ENCODE measurements at regions not wholly inside any gene's neighbourhood (a gene's known extent, or its start where the extent isn't known, plus 50 kb on each side); places are given as distances from the start of the nearest gene placed in this dataset.

GRCh38 chr5:54616031-54616430, 98.5 kb downstream of the SNX18 start:
- intact Hi-C loops (cut with DNase I) = no loop called here
- Histone ChIP-seq H3K27me3 (no peaks in the 10 kb centered on the region), H3K27ac (peak overlapping the region in 1 of 12 donors; percentile 68), H3K9me3 (no peaks in the 10 kb centered on the region), H3K4me3 (no peak overlapping the region), H3K36me3 (no peaks in the 10 kb centered on the region), H3K4me1 (peaks cover 0 to 52% (median 7%) of the 10 kb centered on the region in 12 donors)
- peak in 3 of 5 donors; percentile 29 to 54 (median 45) for DNase-seq
- 27 to 34% (median 31%) methylated on average over 3 of the region's 3 CpGs for WGBS, 4 donors
- TF ChIP-seq POLR2A (IDR thresholded peaks at IDR 0.05) = no peak
- no peak for TF ChIP-seq CTCF (IDR thresholded peaks at IDR 0.05)
- ATAC-seq = peak; percentile 64 to 93 (median 84)

GRCh38 chr5:54615381-54615780, 97.8 kb downstream of the SNX18 start:
- H3K4me1 ChIP-seq = peaks cover 0 to 56% (median 7%) of the 10 kb centered on the region in 12 donors

GRCh38 chr5:54612711-54613110, 95.2 kb downstream of the SNX18 start:
- no peak for DNase-seq
- Histone ChIP-seq H3K27me3 (no peaks in the 10 kb centered on the region), H3K36me3 (no peaks in the 10 kb centered on the region), H3K27ac (no peak overlapping the region), H3K4me3 (no peak overlapping the region), H3K9me3 (no peaks in the 10 kb centered on the region), H3K4me1 (peaks cover 0 to 70% (median 7%) of the 10 kb centered on the region in 12 donors)
- intact Hi-C loops (cut with DNase I) = no loop called here
- 89 to 94% (median 90%) methylated on average over 5 of the region's 5 CpGs for WGBS, 4 donors
- ATAC-seq = peak in 1 of 4 donors; percentile 24
- no peak for TF ChIP-seq CTCF (IDR thresholded peaks at IDR 0.05)
- no peak for TF ChIP-seq POLR2A (IDR thresholded peaks at IDR 0.05)

More at GRCh38 chr5:54615381-54615780, 97.8 kb downstream of the SNX18 start:
- no peak for TF ChIP-seq POLR2A (IDR thresholded peaks at IDR 0.05)
- no peak for TF ChIP-seq CTCF (IDR thresholded peaks at IDR 0.05)
- H3K27ac ChIP-seq = peak overlapping the region in 1 of 12 donors; percentile 68
- H3K9me3 ChIP-seq = no peaks in the 10 kb centered on the region
- H3K4me3 ChIP-seq = no peak overlapping the region
- DNase-seq = no peak
- H3K36me3 ChIP-seq = no peaks in the 10 kb centered on the region
- intact Hi-C loops (cut with DNase I) = no loop called here
- 91 to 100% (median 96%) methylated on average over 1 of the region's 1 CpG for WGBS, 4 donors
- no peak for ATAC-seq
- H3K27me3 ChIP-seq = no peaks in the 10 kb centered on the region

GRCh38 chr5:54611290-54611951, 93.9 kb downstream of the SNX18 start:
- Histone ChIP-seq H3K27me3 (no peaks in the 10 kb centered on the region), H3K4me1 (peaks cover 0 to 62% (median 7%) of the 10 kb centered on the region in 12 donors), H3K36me3 (no peaks in the 10 kb centered on the region), H3K9me3 (no peaks in the 10 kb centered on the region), H3K27ac (peak overlapping the region in 1 of 12 donors; percentile 76), H3K4me3 (no peak overlapping the region)
- DNase-seq (no peak), ATAC-seq (no peak)
- TF ChIP-seq POLR2A (IDR thresholded peaks at IDR 0.05) (no peak), CTCF (IDR thresholded peaks at IDR 0.05) (no peak)
- 45 to 73% (median 64%) methylated on average over 5 of the region's 5 CpGs for WGBS, 4 donors
- intact Hi-C loops (cut with DNase I) = no loop called here
